HG03196 (cell line): ENCODE measurements at regions not wholly inside any gene's neighbourhood (a gene's known extent, or its start where the extent isn't known, plus 50 kb on each side); places are given as distances from the start of the nearest gene placed in this dataset.

Experiments used
- ATAC-seq: cut with Tn5 transposase; IDR thresholded peaks from one replicate; pipeline ENCODE4 v1.9.1; 2021; ENCODE audit not compliant: unreplicated experiment

- ATAC-seq, result no peak
Measured at GRCh38 chr10:78547905-78548304, 514.2 kb downstream of the RPS24 start.

- ATAC-seq, result no peak
Measured at GRCh38 chr10:78548369-78548768, 514.7 kb downstream of the RPS24 start.

GRCh38 chr10:78549140-78549935 is 515.7 kb downstream of the RPS24 start:
- ATAC-seq, result no peak

DNA sequence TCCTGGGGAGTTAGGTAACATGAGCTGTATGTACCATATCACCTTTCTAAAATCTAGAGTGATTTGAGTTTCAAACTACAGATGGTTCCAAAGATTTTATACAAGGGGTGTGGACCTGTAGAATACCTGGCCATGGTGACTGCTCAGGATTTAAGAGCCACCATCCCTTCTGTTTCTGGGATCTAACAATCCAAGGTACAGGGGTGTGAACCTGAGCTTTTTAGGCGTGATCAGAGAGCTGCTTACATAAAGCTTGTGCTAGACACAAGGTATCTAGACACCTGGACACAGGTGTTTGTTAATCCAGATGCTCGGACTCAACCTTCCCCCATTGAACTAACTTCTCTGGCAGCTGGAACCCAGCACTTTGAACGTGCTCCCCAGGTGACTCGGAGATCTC is 516.4 kb downstream of the RPS24 start:
- ATAC-seq, result no peak

- ATAC-seq, result no peak
Measured at GRCh38 chr10:78550716-78551115, 517.1 kb downstream of the RPS24 start.

- ATAC-seq, result no peak
Measured at GRCh38 chr10:78551184-78552005, 517.4 kb upstream of the ZMIZ1 start.

GRCh38 chr10:78552261-78552811 is 516.4 kb upstream of the ZMIZ1 start:
- ATAC-seq, result no peak

GRCh38 chr10:78553792-78554191 is 515.0 kb upstream of the ZMIZ1 start:
- no peak for ATAC-seq

DNA sequence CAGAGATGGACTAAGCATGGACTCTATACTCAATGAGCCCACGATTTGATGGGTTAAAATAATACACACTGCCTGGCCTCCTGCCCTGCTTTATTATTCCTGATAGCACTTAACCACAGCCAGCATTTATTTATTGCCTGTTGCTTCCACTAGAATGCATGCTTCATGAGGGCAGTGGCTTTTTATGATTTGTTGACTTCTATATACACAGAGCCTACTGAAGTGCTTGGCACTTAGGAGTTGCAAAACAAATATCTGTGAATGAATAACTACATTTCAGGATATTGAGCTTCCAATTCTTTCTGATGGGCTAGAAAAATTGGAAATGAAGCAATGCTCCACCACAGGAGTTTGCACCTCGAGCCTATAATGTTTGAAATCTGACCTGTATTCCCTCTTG is 513.6 kb upstream of the ZMIZ1 start:
- no peak for ATAC-seq

DNA sequence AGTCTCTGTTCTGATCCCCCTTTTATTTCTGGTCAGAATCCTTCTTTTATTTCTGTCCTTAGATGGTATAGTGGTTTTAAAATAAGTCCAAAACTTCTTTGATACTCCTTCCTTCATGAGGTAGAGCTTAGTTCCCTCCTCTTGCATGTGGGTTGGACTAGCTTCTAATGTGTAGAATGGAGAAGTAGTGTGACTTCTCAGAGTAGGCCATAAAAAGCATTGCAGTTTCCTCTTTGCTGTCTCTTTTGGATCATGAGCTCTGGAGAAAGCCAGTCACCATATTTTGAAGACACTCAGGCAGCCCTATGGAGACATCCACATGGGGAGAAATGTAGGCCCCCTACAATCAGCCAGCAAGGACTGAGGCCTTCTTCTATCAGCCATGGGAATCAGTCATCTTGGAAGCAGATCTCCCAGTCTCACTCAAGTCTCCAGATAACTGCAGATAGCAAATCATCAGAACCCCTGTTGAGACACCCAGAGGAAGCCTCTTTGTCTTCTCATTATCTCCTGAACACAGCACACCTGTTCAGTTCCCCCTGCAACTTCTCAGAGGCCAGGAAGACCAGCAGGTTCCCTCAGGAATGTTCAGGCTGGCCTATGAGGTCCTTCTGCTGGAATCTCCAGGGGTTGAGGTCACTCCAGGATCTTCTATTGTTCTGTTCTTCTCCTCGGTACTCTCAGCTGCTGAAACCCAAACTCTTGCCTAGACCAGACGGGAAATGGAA is 511.9 kb upstream of the ZMIZ1 start:
- no peak for ATAC-seq

DNA sequence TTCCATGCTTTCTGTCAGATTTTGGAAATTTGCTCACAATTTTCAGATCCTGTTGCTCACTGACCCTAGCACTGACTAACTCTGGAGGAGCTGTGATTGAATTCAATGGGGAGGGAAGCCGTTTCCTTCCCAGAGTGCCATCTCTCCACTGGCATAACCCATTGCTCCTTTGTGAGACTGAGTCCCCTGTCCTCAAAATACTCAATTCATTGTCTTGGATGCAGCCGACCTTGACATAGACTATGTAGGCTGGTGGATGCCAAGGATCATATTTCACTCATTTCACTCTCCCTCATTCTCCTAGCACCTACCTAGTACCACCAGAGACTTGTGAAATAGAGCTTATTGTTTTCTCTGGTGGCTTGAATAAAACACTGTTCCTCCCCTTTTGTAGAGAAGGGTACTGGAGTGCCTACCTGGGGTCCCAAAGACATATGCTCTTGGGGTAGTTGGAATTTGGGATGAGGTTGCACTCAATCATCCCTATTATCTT is 511.3 kb upstream of the ZMIZ1 start:
- ATAC-seq, result no peak

DNA sequence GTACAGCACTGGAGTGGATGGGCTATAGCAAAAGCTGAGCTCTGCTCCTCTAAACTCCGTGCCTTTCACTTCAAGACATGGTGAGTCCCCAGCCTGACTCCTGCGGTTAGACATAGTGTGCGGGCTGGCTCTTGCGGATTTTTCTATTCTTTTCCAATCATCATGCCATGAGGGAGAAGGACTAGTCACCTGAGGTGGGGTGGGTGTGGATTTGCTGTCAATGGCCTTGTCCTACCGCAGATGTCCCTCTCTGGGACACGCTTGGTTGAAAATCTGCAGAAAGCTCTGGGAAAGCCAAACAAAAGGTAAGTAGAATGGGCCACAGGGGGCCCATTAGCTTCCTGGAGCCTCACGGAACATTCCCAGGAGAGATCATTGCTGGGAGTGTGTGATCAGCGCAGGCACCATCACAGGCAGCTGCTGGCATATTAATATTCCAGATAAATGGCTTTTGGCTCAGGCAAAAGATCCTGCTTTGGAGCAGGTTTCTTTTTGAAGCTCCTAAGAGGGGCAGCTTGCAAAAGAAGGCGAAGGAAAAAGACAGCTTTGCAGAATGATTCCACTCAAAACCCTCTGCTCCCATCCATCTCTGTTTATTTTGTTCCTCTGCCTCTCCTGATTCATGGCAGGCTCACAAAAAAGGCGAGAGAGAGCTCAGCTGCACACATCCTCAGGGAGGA is 509.0 kb upstream of the ZMIZ1 start:
- no peak for ATAC-seq

- no peak for ATAC-seq
Measured at GRCh38 chr10:78560341-78560688, 508.5 kb upstream of the ZMIZ1 start.

DNA sequence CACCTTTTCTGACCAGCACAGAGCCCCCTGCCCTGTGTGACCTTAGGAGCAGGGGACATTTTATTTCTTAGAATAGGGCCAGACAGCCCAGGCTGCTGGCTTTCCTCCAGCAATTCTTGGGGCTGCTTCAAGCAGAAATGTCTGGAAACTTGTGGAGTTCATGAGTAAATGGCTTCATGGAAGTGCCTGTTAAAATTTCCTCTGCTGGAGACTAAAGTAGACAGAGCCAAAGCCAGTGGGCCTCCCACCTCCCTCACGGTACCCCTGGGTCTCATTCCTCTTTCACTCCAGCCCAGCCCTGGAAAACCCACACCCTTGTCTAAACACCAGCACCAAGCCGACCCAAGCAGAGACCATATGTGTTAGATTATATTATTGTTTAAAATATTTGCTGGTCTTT is 505.5 kb upstream of the ZMIZ1 start:
- no peak for ATAC-seq

DNA sequence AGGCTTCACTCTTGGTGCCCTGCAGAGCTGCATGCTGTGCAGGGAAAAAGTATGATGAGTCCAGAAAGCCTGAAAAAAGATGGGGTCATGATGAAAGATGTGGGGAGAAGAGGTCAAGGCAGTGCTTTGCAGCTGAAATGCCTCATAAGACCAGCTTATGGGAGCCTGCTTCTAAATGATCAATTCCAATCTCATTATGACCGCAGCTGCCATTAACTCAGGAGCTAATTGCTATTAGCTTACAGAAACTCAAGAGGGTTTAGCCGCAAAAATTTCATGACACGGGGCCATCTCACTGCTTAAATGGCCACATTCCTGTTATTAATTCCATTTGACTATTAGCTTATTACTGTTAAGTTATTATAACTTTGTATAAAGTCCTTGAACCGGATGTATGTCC is 502.9 kb upstream of the ZMIZ1 start:
- no peak for ATAC-seq

- no peak for ATAC-seq
Measured at GRCh38 chr10:78566284-78567111, 502.3 kb upstream of the ZMIZ1 start.

DNA sequence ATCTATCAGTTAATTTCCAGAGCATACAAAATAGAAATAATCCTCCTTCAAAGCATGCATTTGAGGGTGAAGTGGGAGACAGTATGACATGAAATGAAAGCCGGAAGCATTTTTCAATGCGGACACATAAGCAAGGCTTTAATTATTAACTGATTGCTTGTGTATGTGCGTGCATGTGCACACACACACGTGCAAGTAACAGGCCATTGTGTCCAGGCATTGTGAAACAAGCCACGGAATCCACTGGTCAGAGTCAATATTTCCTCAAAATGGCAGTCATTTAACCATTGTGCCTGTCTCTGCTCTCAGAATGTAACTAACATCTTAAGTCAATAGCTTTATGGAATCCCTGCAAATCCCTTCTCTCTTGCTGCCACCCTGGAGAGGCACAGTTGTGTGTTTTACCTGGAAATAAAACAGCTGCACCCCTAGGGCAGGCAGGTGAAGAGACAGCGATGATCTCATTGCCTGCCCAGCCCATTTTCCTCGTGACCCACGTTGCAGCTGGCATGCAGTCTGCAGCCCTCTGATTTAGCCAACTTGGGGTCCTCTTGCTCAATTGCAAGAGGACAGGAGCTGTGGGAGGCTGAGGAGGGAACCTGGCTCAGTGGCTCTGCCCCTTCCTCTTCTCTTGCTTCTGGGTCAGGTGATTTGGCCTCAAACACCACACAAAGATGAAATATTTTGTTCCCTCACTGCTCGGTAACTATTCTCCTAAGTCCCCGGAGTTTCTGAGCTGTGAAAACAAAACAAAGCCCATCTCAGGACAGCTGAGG is 500.9 kb upstream of the ZMIZ1 start:
- no peak for ATAC-seq

DNA sequence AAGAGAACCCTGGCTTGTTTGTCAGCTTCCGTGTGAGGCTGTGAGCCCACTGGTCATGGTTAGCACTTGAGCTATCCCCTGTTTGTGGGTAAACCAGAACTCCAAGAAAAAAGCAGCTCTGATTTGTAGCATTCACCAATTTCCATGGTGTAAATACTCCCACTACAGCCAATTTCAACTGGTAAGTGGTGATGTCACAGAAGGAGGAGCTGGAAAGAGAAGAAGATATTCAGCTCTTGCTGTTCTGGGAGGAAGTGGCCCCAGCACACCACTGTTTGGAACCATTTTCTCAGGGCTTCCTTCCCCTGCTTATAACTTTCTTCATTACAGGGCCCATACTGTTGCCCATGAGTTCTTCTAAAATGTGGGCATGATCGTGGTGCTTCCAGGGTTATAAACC is 500.1 kb upstream of the ZMIZ1 start:
- ATAC-seq, result no peak

GRCh38 chr10:78570633-78571235 is 498.0 kb upstream of the ZMIZ1 start:
- no peak for ATAC-seq
